WTC11 (cell line): ENCODE measurements at regions not wholly inside any gene's neighbourhood (a gene's known extent, or its start where the extent isn't known, plus 50 kb on each side); places are given as distances from the start of the nearest gene placed in this dataset.

Experiments
- ATAC-seq: fragments of 200-7000 bp; cut with Tn5 transposase; 2 replicates; pipeline ENCODE4 v1.10.0; 2021; ENCODE audit warnings: mild to moderate bottlenecking, moderate library complexity
- CTCF ChIA-PET: fragments of 300-600 bp; sonication (Branson Sonifier 250); formaldehyde crosslinking; loops from one replicate; lab custom pipeline; 2021; ENCODE audit warnings: antibody characterized with exemption; lab: Charles Lee
- POLR2A ChIA-PET: fragments of 350-600 bp; sonication (Branson Sonifier 250); formaldehyde crosslinking; loops from one replicate; lab custom pipeline; 2021; ENCODE audit warnings: antibody characterized with exemption; lab: Charles Lee
- DNase-seq: peaks from one replicate; pipeline ENCODE4 v3.0.0; 2021; ENCODE audit warnings: low spot score
- H3K27ac Mint-ChIP-seq: 2 replicates; pipeline ENCODE4 v1.8.0; 2021; ENCODE audit warnings: mixed read lengths
- H3K27me3 Mint-ChIP-seq: 2 replicates; pipeline ENCODE4 v1.8.0; 2021; ENCODE audit warnings: low read depth, mild to moderate bottlenecking, moderate library complexity, mixed read lengths
- H3K36me3 Mint-ChIP-seq: 2 replicates; pipeline ENCODE4 v1.8.0; 2021; ENCODE audit warnings: mixed read lengths
- H3K4me1 Mint-ChIP-seq: 2 replicates; pipeline ENCODE4 v1.8.0; 2022; ENCODE audit warnings: mixed read lengths
- H3K4me3 Mint-ChIP-seq: 2 replicates; pipeline ENCODE4 v1.8.0; 2021; ENCODE audit warnings: mild to moderate bottlenecking, moderate library complexity, mixed read lengths
- H3K9me3 Mint-ChIP-seq: 2 replicates; pipeline ENCODE4 v1.8.0; 2021; ENCODE audit warnings: mixed read lengths
- ELF4 ChIP-seq: sonication (generic); formaldehyde crosslinking; IDR thresholded peaks from 2 replicates; pipeline ENCODE4 v1.8.1; 2022; ENCODE audit warnings: low read depth, mild to moderate bottlenecking, moderate library complexity, missing genetic modification reagents
- EMX1 ChIP-seq: fragments of 250-450 bp; sonication (Bioruptor Pico); IDR thresholded peaks from 2 replicates; pipeline ENCODE4 v1.8.0; 2021; ENCODE audit warnings: mild to moderate bottlenecking
- FOXJ3 ChIP-seq: sonication (generic); formaldehyde crosslinking; IDR thresholded peaks from 2 replicates; pipeline ENCODE4 v1.9.0; 2021; ENCODE audit warnings: missing genetic modification reagents, mild to moderate bottlenecking, borderline replicate concordance
- HMGA2 ChIP-seq: fragments of 250-450 bp; sonication (Bioruptor Pico); IDR thresholded peaks from 2 replicates; pipeline ENCODE4 v1.4.0; 2021; ENCODE audit warnings: mild to moderate bottlenecking, moderate library complexity
- IRF2 ChIP-seq: sonication (generic); formaldehyde crosslinking; IDR thresholded peaks from 2 replicates; pipeline ENCODE4 v1.8.0; 2022; ENCODE audit warnings: low read depth, missing genetic modification reagents, borderline replicate concordance
- JAZF1 ChIP-seq: fragments of 250-450 bp; sonication (Bioruptor Pico); IDR thresholded peaks from 2 replicates; pipeline ENCODE4 v1.9.0; 2021; ENCODE audit warnings: moderate library complexity, mild to moderate bottlenecking, inconsistent platforms
- MYBL2 ChIP-seq: sonication (generic); formaldehyde crosslinking; IDR thresholded peaks from 2 replicates; pipeline ENCODE4 v1.8.1; 2023; ENCODE audit warnings: mild to moderate bottlenecking, moderate library complexity, missing genetic modification reagents
- NR3C1 ChIP-seq: sonication (generic); formaldehyde crosslinking; conservative IDR thresholded peaks from 2 replicates; pipeline ENCODE4 v1.8.1; 2023; ENCODE audit warnings: low read depth, mild to moderate bottlenecking, missing genetic modification reagents
- OVOL2 ChIP-seq: fragments of 250-450 bp; sonication (Bioruptor Pico); IDR thresholded peaks from 2 replicates; pipeline ENCODE4 v1.9.0; 2021; ENCODE audit warnings: mild to moderate bottlenecking, borderline replicate concordance
- SMAD3 ChIP-seq: sonication (generic); formaldehyde crosslinking; IDR thresholded peaks from 2 replicates; pipeline ENCODE4 v1.8.0; 2022; ENCODE audit warnings: missing genetic modification reagents, mild to moderate bottlenecking, borderline replicate concordance
- SP1 ChIP-seq: sonication (generic); formaldehyde crosslinking; conservative IDR thresholded peaks from 2 replicates; pipeline ENCODE4 v1.8.1; 2022; ENCODE audit warnings: missing genetic modification reagents
- TCF7 ChIP-seq: sonication (generic); formaldehyde crosslinking; IDR thresholded peaks from 2 replicates; pipeline ENCODE4 v1.8.0; 2022; ENCODE audit warnings: mild to moderate bottlenecking, low read depth, missing genetic modification reagents, moderate library complexity
- ZNF121 ChIP-seq: sonication (generic); formaldehyde crosslinking; IDR thresholded peaks from 2 replicates; pipeline ENCODE4 v1.8.0; 2023; ENCODE audit warnings: missing genetic modification reagents
- ZNF423 ChIP-seq: fragments of 250-450 bp; sonication (Bioruptor Pico); IDR thresholded peaks from 2 replicates; pipeline ENCODE4 v2.1.2; 2022; ENCODE audit warnings: mild to moderate bottlenecking, moderate library complexity
- ZNF671 ChIP-seq: fragments of 250-450 bp; sonication (Bioruptor Pico); IDR thresholded peaks from 2 replicates; pipeline ENCODE4 v1.8.0; 2021; ENCODE audit warnings: mild to moderate bottlenecking
- TF ChIP-seq, protein P1 (sequence below): sonication (generic); formaldehyde crosslinking; conservative IDR thresholded peaks from 2 replicates; pipeline ENCODE4 v1.8.1; 2022; ENCODE audit warnings: mild to moderate bottlenecking, missing genetic modification reagents
- TF ChIP-seq, protein P2 (sequence below): sonication (generic); formaldehyde crosslinking; IDR thresholded peaks from 2 replicates; pipeline ENCODE4 v1.8.1; 2022; ENCODE audit warnings: mild to moderate bottlenecking, moderate library complexity, missing genetic modification reagents
- TF ChIP-seq, protein P3 (sequence below): sonication (generic); formaldehyde crosslinking; IDR thresholded peaks from 2 replicates; pipeline ENCODE4 v1.8.0; 2022; ENCODE audit warnings: mild to moderate bottlenecking, missing genetic modification reagents
- TF ChIP-seq, protein P4 (sequence below): fragments of 200-600 bp; IDR thresholded peaks from 2 replicates; pipeline ENCODE4 v1.8.0; 2022; ENCODE audit warnings: antibody characterized with exemption
- TF ChIP-seq, protein P5 (sequence below): fragments of 250-450 bp; sonication (Bioruptor Pico); IDR thresholded peaks from 2 replicates; pipeline ENCODE4 v1.8.0; 2021; ENCODE audit warnings: mild to moderate bottlenecking
- TF ChIP-seq, protein P6 (sequence below): fragments of 250-450 bp; sonication (Bioruptor Pico); IDR thresholded peaks from 2 replicates; pipeline ENCODE4 v1.9.0; 2021; ENCODE audit warnings: mild to moderate bottlenecking

DNA sequence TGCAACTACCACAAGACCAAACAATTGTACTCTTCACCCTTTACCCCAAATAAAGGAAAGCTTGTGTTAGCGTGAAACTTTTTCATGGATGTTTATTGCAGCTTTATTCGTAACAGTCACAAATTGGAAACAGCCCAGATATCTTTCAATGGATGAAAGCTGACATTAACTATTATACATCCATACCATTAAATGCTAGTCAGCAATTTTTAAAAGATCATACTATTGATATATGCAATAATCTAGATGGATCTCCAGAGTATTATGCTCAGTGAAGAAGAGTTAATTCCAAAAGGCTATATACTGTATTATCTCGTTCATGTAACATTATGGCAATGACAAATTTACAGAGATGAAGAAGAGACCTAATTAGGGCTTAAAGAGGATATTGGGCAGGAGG is 1491.2 kb upstream of the CDH8 start:
- POLR2A ChIA-PET = no interaction called here

DNA sequence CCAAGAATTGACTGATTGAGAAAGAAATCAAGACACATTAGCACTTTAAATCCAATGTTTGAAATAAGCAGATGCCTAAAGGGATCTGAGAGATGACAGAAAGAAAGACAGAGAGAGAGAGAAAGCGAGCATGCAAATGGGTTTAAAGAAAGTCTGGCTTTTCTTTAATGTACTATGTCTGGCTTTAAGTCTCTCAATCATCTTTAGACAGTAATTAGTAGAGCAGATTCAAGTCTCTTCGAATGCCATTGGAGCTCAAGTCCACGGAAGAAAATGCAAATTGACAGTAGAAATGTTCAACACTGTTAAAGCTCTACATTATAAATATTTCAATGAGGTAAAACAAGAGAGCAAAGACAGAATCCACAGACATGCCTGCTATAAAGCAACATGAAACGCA is 1480.2 kb upstream of the CDH8 start:
- CTCF ChIA-PET = no interaction called here
- no peak overlapping the region for H3K4me3 Mint-ChIP-seq
- H3K27me3 Mint-ChIP-seq = no peaks in the 10 kb centered on the region

More for the DNA sequence above, 1491.2 kb upstream of the CDH8 start:
- H3K4me3 Mint-ChIP-seq = no peak overlapping the region
- no peaks in the 10 kb centered on the region for H3K4me1 Mint-ChIP-seq
- peaks cover 16% of the 10 kb centered on the region for H3K36me3 Mint-ChIP-seq
- no peaks in the 10 kb centered on the region for H3K27me3 Mint-ChIP-seq
- H3K27ac Mint-ChIP-seq = no peak overlapping the region
- TF ChIP-seq FOXJ3 (CRISPR knock-in tag) (no peak), TCF7 (CRISPR knock-in tag) (no peak), JAZF1 (CRISPR knock-in tag) (no peak), ZNF423 (CRISPR knock-in tag) (no peak), ZNF121 (CRISPR knock-in tag) (no peak), ELF4 (CRISPR knock-in tag) (no peak), HMGA2 (CRISPR knock-in tag) (no peak), IRF2 (CRISPR knock-in tag) (no peak), OVOL2 (CRISPR knock-in tag) (no peak), SMAD3 (CRISPR knock-in tag) (no peak)
- TF ChIP-seq, protein P1, sequence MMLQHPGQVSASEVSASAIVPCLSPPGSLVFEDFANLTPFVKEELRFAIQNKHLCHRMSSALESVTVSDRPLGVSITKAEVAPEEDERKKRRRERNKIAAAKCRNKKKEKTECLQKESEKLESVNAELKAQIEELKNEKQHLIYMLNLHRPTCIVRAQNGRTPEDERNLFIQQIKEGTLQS (CRISPR knock-in tag) = no peak
- TF ChIP-seq, protein P2, sequence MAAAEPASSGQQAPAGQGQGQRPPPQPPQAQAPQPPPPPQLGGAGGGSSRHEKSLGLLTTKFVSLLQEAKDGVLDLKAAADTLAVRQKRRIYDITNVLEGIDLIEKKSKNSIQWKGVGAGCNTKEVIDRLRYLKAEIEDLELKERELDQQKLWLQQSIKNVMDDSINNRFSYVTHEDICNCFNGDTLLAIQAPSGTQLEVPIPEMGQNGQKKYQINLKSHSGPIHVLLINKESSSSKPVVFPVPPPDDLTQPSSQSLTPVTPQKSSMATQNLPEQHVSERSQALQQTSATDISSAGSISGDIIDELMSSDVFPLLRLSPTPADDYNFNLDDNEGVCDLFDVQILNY (CRISPR knock-in tag) = no peak
- TF ChIP-seq, protein P3, sequence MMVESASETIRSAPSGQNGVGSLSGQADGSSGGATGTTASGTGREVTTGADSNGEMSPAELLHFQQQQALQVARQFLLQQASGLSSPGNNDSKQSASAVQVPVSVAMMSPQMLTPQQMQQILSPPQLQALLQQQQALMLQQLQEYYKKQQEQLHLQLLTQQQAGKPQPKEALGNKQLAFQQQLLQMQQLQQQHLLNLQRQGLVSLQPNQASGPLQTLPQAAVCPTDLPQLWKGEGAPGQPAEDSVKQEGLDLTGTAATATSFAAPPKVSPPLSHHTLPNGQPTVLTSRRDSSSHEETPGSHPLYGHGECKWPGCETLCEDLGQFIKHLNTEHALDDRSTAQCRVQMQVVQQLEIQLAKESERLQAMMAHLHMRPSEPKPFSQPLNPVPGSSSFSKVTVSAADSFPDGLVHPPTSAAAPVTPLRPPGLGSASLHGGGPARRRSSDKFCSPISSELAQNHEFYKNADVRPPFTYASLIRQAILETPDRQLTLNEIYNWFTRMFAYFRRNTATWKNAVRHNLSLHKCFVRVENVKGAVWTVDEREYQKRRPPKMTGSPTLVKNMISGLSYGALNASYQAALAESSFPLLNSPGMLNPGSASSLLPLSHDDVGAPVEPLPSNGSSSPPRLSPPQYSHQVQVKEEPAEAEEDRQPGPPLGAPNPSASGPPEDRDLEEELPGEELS (CRISPR knock-in tag) = no peak
- no peak for ATAC-seq
- peaks cover 33% of the 10 kb centered on the region for H3K9me3 Mint-ChIP-seq
- CTCF ChIA-PET = no interaction called here
- no peak for DNase-seq

More for the DNA sequence above, 1480.2 kb upstream of the CDH8 start:
- DNase-seq = no peak
- Mint-ChIP-seq H3K4me1 (no peaks in the 10 kb centered on the region), H3K27ac (no peak overlapping the region), H3K36me3 (no peaks in the 10 kb centered on the region), H3K9me3 (no peaks in the 10 kb centered on the region)
- POLR2A ChIA-PET = no interaction called here
- no peak for ATAC-seq
- TF ChIP-seq ZNF121 (CRISPR knock-in tag) (no peak), SP1 (CRISPR knock-in tag) (no peak), EMX1 (CRISPR knock-in tag) (no peak), NR3C1 (CRISPR knock-in tag) (no peak), MYBL2 (no peak), ZNF671 (CRISPR knock-in tag) (no peak), JAZF1 (CRISPR knock-in tag) (no peak)
- TF ChIP-seq, protein P4, sequence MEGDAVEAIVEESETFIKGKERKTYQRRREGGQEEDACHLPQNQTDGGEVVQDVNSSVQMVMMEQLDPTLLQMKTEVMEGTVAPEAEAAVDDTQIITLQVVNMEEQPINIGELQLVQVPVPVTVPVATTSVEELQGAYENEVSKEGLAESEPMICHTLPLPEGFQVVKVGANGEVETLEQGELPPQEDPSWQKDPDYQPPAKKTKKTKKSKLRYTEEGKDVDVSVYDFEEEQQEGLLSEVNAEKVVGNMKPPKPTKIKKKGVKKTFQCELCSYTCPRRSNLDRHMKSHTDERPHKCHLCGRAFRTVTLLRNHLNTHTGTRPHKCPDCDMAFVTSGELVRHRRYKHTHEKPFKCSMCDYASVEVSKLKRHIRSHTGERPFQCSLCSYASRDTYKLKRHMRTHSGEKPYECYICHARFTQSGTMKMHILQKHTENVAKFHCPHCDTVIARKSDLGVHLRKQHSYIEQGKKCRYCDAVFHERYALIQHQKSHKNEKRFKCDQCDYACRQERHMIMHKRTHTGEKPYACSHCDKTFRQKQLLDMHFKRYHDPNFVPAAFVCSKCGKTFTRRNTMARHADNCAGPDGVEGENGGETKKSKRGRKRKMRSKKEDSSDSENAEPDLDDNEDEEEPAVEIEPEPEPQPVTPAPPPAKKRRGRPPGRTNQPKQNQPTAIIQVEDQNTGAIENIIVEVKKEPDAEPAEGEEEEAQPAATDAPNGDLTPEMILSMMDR = no peak
- TF ChIP-seq, protein P5, sequence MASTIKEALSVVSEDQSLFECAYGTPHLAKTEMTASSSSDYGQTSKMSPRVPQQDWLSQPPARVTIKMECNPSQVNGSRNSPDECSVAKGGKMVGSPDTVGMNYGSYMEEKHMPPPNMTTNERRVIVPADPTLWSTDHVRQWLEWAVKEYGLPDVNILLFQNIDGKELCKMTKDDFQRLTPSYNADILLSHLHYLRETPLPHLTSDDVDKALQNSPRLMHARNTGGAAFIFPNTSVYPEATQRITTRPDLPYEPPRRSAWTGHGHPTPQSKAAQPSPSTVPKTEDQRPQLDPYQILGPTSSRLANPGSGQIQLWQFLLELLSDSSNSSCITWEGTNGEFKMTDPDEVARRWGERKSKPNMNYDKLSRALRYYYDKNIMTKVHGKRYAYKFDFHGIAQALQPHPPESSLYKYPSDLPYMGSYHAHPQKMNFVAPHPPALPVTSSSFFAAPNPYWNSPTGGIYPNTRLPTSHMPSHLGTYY (CRISPR knock-in tag) = no peak
- TF ChIP-seq, protein P6, sequence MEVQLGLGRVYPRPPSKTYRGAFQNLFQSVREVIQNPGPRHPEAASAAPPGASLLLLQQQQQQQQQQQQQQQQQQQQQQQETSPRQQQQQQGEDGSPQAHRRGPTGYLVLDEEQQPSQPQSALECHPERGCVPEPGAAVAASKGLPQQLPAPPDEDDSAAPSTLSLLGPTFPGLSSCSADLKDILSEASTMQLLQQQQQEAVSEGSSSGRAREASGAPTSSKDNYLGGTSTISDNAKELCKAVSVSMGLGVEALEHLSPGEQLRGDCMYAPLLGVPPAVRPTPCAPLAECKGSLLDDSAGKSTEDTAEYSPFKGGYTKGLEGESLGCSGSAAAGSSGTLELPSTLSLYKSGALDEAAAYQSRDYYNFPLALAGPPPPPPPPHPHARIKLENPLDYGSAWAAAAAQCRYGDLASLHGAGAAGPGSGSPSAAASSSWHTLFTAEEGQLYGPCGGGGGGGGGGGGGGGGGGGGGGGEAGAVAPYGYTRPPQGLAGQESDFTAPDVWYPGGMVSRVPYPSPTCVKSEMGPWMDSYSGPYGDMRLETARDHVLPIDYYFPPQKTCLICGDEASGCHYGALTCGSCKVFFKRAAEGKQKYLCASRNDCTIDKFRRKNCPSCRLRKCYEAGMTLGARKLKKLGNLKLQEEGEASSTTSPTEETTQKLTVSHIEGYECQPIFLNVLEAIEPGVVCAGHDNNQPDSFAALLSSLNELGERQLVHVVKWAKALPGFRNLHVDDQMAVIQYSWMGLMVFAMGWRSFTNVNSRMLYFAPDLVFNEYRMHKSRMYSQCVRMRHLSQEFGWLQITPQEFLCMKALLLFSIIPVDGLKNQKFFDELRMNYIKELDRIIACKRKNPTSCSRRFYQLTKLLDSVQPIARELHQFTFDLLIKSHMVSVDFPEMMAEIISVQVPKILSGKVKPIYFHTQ (CRISPR knock-in tag) = no peak
